HuH-7.5 (cell line): ENCODE measurements at regions not wholly inside any gene's neighbourhood (a gene's known extent, or its start where the extent isn't known, plus 50 kb on each side); places are given as distances from the start of the nearest gene placed in this dataset.
"Not testable (repeated sequence)": the region's sequence is repeated elsewhere in the genome, so short reads cannot be mapped to it uniquely, and the experiment has no call there.

Source experiments
- DNase-seq: peaks from one replicate; pipeline ENCODE4 v3.0.0; 2011; ENCODE audit warnings: low spot score

DNA sequence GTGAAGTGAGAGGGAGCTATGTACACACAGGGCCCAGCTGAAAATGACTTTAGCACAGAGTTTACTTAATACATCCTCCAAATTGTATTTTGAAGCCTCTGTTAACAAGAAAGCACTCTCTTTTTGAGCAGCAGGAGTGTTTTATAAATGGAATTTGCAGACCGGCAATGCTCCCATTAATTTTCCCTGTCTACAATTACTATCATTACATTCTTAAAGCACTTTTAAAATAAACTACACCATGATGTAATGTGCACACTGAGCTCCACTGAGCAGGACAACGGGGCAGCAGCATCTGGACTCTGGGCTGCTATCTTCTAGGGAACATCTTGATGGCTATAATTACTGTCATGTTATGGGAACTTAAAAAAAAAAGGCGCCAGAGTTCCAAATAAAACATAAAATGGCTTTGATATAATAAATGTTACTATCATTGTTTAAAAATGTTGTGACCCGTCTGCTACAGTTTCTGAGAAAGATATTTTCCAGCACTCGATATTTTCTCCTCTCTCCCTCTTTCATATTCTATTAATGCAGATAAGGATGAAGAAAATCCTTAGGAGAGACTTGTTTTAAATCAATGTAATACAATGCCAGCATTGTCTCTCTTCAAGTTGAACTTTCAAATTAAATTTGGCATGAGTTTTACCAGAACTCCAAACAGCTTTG, 150.9 kb downstream of the HLX start:
- no peak for DNase-seq

DNA sequence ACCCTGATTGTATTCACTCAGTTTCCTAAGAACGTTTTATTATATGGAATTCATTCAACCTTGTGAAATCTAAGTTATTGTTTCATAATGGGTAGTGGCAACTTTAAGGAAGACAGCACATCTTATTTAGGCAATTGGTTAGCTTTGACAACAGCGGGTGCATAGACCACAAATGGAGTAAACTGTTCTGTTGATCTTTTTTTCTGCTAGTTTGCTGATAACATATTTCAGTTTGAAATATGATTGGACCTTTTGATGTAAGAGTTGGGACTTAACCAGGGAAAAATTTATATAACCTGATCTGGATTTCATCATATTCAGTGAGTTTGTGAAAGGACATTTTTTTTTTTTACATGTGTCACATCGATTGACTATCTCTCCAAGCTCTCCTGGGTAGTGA, 151.7 kb downstream of the HLX start:
- DNase-seq, result no peak

DNA sequence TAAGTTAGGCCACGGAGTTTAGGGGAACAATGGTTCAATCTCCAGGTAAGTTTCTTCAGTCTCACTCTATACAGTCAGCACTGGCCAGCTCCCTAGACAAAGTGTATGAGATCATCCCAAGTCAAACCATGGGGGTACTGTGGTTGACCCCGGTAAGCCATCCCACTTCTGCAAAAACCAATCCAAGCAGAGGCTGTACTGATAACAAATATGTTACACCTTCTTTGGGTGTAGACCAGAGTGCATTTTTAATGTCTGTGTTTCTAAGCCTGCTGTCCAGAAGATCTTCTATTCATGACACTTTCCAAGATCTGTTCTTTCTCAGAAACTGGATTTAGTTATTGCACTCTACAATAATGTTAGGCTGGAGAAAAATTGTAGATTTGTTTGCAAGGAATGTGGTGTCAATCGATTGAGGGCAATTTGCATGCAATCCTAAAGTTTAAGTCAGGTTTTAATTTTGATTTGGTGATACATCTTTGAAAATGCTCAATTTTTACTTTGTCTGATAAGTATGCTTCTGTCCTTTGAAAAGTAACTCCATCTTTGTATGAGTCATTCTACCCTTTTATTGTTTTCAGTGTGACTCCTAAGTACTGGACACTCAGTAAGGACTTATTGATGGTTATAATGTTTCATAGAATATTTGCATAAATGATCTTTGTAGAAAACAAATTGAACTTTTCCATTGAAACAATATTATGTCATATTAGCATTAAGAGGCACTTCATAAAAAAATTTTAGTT, 152.4 kb downstream of the HLX start:
- DNase-seq, result no peak

DNA sequence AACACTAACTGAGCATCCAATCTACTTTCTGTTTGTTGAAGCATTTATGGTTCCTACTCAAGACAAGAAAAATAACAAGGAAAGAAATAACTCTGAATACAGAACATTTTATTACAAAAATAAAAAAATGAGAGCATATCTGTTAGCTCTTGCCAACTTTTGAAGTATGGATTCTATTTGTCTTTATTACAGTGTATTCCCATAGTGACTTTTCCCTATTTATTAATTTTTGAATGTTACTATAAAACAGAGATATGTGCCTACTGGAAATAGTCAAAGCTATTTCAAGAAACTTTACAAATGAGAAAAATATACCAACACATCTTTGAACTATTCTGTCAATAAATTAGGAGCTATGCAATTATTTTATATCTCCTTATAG, 153.0 kb downstream of the HLX start:
- DNase-seq, result no peak

DNA sequence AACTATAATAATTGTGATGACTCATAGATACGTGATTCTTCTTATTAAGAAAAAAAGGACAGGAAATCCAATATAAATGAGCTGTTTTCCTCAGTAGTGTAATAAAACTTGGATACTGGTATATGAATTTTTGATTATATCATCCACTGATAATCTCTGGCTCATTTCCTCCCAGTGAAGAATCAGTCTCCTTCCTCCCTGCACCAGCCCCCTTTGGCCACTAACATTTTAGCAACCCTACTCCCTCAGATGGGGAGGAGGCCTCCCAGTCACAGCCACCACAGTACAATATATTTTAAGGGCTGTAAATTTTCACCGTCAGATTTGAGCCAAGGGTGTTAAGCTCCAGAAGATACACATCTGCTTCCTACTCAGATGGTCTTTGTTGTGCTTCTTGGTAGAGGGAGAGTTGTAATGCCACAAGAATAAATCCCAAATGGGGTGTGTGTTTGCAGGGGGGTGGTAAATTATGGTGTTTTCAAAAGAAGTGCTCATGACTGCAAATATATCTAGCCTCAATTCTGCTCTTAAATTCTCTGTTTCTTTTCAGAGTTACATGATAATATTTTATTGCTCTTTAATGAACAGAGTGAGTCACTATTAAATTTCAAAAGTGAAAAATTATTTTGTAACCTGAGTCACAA, 153.5 kb downstream of the HLX start:
- no peak for DNase-seq

DNA sequence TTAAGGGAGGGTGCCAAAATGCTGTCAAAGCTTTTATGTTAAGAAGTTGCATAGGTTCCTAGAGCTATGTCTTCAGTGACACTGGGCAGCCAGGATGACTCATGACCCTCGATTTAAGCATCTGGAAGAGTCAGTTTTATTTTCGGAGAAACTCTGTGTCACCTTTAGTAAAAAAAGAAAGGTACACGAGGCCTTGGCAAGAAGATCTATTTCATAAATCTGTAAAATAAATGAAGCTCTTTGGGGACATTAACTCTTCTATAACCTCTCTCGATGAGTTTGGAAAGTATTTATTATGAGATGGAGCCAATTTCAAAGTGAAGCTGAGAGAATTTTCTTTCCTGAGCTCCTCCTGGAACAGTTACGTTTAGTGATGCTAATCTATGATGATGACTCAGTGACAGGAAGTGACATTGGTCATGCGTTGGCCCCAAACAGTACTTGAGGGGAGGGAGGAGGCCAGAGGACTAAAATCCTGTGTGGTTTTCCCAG, 156.5 kb downstream of the HLX start:
- DNase-seq, result no peak

DNA sequence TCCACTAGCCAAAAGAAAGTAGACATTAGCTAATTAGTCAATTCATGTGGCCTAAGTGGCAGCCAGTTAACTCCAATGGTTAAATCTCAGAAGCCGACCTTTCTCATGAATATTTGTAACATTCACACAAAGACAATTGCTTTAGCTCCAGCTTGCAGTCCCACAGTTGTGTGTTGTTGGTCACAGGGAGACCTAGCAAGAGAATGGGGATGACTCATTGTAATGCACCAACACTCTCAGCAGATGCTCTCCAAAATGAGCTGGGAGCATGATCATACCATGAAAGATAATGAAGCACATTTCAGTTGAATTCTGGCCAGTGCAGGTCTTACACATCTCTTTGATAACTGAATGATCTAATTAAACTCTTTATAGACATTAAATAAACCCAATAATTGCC, 160.4 kb downstream of the HLX start:
- no peak for DNase-seq

DNA sequence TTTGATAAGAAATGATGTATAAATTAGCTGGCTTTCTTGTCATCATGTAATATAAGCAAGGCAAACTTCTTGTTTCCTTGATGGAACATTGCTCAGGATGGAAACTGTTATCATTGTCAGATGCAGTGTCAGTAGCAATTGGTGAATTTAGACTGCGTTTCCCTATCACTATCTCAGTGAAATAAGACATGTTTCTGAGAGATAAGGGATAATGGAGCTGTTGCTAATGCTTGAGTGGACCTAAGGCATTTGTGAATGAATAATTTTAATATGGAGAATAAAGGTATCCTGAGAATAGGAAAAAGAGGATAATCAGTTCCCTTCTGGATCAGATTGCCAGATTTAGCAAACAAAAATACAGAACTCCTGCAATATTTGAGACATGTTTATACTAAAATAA, 160.9 kb downstream of the HLX start:
- DNase-seq, result no peak

DNA sequence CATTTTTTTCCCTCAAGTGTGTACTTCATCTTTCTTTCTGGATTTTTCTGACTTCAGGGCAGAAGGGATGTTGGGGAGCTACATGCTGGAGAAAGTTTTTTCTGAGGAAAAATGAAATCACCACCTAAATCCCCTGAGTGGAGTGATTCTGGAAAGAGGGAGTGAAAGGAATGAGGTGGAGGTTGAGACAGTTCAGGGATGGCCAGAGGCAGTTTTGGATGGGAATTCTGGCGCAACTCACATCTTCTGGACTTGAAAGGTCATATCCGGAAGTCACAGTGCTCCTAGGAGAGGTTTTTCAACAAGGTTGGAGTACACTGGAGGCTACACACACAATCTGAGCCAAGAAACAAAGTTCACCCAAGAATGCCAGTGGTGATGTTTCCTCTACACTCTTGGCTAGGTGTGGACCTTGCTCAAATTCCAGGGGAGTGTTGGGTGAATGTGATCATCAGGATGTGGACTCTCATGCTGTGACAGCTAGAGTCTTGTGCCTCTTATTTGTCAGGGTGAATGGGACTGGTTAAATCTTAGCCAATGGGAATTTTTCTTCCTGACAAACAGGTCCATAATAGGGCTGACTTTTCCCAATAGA, 161.5 kb downstream of the HLX start:
- no peak for DNase-seq

DNA sequence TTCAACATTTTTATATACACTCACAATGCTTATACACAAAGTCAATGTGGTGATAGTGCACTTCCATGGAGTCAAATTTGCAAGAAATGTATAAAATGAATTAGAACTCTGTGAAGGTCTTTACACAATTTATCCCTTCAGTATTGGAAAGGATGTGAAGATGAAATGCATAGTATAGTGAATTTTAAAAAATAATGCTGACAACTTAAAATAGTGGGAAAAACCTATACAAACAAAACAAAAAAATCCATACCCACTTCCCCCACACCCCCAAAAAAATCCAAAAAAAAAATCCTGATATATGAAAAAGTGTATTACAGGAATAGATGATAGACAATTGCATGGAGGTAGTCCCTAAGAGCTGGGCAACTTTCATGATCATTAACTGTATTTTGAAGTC, 165.3 kb downstream of the HLX start:
- no peak for DNase-seq

DNA sequence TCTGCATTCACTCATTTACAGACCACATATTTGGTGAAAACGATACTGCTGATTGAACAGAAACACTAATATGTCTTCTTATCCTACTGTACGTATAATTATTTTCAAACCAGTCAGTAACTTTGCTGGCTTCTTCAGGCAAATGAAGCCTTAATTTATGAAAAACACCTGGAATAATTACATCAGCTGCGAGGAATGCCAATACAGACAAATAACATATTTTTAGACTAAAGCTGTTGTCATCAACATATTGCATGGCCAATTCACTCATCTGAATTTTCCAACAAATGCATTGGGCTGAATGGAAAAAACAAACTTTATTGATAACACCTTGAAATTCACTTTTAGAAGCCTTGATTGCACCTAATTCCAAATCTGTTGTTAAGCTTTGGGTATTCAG, 165.9 kb downstream of the HLX start:
- DNase-seq, result no peak

DNA sequence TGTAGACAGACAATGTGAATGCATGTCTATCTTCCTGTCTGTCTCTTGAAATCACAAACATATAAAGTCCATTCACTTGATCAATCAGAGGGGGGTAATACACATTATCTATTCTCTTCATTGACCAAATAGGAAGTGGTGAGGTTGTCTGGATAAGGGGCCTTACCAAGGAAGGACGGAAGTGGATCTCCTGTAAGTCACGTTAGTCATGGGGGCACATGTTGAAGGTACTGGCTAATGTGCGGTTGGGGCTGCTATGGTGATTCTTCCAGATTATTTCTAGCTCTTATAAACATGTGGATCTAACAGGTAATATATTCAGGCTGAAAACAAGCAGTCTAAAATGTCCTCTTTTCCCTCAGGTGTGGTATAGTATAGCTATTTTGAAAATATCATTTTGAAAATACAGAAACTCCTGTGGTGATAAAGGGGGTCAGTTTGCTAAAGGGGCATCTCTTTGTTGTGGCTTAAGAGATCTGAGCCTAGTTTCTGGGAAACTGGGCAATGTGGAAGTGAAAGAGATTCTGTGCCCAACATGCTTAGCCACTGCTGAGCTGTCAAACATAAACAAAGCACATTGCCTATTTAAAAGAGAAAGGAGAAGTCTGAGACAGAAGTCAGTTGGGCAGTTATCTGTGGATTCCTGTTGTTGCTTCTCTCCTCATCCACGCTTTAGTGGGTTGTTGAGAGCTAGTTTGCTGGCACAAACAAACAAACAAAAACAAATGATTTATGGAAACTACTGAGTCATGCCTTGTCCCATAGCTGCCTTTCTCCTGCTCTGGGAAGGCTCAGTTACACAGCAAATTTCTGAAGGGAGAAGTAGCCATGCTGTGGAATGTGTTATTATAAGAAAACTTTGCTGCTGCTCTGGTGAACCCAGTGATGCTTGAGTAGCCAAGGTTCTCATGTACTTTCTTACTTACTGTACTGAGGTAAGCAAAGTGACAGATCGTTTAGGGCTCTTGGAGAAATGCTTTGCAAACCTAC, 166.9 kb downstream of the HLX start:
- no peak for DNase-seq

DNA sequence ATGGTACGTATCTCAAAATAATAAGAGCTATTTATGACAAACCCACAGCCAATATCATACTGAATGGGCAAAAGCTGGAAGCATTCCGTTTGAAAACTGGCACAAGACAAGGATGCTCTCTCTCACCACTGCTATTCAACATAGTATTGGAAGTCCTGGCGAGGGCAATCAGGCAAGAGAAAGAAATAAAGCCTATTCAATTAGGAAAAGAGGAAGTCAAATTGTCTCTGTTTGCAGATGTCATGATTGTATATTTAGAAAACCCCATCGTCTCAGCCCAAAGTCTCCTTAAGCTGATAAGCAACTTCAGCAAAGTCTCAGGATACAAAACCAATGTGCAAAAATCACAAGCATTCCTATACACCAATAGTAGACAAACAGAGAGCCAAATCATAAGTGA, 172.1 kb downstream of the HLX start:
- not testable (repeated sequence) for DNase-seq

DNA sequence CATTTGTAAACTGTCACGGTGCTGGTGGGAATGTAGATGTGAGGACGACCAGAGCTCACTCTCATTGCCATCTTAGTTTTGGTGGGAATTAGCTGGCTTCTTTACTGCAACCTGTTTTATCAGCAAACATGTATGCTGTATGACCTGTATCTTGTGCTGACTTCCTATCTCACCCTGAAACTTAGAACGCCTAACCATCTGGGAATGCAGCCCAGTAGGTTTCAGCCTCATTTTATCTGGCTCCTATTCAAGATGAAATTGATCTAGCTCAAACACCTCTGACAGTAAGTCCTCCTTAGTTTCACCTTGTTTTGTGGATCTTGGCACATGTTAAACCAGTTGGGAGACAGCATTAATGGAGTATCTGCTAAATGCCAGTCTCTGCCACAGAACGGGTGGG, 174.6 kb downstream of the HLX start:
- no peak for DNase-seq

DNA sequence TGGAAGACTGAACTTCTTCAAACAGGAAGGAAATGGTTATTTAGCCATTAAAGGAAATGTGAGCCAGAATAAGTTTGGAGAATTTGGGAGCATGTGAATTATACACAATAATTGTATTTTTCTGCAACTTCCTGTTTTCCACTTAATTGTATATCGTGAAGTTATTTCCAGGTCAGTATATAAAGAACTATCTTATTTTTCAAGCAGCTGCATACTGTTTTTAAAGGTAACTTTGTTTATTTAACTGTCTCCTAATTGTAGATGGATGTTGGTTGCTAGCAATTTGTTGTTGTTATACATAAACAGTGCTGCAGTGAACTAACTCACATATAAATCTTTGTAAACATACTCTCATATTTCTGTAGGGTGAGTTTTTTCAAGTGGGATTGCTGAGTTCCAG, 180.3 kb downstream of the HLX start:
- DNase-seq, result no peak

DNA sequence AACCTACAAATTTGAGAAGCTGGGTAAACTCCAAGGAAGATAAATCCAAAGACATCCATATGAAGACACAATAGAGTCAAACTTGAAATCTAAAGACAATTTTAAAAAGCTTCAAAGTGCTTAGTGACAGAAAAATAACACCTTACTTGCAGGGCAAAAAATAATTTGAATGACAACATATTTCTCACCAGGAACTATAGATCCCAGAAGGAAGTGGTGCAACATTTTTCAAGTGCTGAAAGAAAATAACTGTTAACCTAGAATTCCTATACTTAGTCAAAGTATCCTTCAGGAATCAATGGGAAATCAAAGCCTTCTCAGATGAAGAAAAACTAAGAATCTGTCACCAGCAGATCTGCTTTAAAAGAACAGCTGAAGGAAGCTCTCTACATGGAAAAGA, 184.4 kb downstream of the HLX start:
- DNase-seq, result no peak

DNA sequence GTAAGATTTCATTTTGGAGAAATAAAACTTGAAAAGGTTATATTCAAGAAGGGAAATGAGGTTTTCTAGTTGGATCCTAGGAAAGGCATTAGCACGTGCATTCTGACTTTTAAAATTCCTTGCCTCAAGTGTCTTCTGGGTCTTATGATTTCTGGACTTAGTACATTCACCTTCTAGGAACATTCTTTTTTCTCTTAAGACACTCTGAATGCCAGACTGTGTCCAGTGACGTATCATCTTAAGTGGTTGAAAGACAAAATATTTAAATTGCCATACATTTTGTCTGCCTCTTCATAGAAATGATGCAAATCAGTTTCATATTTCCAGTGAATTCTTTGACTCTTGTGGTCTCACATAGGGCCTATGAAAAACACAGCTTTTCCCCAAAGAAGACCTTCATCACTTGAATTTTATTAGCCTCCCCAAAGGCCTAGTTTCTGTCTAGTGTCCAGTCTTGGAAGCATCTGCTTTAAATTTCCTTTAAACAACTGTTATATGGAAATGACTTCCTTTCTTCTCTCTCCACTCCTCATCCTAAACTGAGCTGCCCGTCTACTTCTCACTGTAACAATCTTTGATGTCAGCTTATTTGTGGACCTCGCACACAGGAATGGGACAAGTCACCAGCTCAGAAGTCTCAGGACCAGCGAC, 187.2 kb downstream of the HLX start:
- no peak for DNase-seq

DNA sequence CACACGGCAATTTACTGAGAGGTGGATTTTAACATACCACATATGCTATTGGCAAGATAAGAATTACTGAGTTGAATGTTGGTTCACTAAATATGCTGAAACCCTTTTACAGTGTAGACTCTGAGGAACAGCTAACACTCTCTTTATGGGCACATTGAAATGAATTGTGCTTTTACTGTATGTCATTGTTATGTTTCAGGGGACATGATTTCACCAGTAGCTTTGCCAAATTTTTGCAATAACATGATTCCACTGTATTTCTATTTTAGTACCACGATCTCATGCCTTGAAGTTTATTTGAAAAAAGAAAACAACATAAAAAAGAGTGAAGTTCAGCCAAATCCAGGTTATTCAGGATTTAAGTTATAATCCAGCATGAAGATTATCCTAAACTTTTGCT, 188.5 kb downstream of the HLX start:
- no peak for DNase-seq

DNA sequence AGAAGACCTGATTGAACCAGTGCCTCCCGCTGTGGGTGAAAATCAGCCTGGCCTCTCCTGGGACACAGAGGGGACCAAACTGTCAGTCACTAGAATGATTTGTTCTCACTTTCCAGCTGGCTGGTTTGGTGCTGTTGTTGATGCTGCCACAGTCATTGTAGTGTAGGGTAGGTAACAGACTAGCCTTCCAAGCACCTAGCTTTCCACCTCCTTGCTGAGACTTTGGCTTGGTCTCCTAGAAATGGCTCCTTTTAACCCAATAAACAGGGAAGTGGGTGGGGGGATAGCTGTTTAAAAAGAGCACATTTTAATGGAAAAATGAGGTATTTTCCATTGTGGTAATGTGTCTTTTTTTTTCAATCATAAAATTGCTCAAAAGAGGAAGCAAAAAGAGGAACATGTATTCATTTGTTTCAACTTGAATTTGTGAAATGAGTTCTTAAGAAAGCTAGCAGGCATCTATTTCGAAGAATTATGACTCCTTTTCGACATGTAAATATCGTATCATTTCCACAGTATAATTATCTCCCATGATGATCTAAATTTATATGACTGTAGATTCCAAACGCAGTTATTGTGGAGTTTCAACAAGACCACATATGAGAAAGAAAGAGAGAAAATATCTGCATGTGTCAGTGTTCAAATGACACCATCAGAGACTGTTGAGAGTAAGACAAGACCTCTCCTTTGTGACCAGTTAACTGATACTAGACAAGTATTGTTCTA, 190.1 kb downstream of the HLX start:
- DNase-seq, result no peak

DNA sequence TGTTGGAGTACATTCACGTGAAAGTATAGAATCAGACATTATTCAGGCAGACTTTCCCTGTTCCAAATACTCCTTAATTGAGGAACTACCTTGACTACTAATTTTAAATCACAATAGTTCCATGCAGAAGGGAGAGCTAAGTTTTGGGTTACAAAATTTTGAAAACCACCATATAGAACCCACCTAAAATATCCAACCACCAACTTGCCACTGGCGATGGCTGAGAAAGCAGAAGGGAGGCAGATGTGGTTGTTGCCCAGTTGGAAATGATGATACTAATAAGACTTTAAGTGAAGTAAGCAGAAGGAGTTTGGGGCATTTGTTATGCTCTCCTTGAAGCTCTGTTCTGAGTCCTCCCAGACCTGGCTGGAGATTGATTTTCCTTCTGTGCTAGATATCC, 190.7 kb downstream of the HLX start:
- DNase-seq, result no peak

DNA sequence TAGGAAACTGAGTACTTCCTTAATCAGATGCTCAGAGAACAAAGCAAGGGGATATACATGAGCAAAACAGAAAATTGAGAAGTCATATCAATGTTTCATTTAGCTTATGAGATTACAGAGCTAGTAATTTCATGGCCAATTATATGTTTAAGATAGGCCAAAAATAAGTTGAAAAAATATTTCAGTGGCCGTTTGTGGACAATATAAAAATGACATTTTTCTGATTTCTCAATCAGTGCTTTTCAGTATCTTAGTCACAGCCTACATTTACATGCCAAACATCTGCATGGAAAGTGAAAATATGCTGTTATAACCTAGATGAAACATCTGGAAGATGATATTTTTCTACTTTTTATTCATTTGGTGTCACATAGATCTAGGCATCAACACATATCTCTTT, 192.5 kb downstream of the HLX start:
- no peak for DNase-seq
